Neutrophil (primary cell): ENCODE measurements at regions not wholly inside any gene's neighbourhood (a gene's known extent, or its start where the extent isn't known, plus 50 kb on each side); places are given as distances from the start of the nearest gene placed in this dataset.

Experiments used
- H3K27ac ChIP-seq: fragments of 200-600 bp; sonication (generic); 2 replicates; pipeline ENCODE4 v1.5.1; 2016; ENCODE audit warnings: mild to moderate bottlenecking, moderate library complexity
- H3K27me3 ChIP-seq: fragments of 200-600 bp; sonication (generic); 2 replicates; pipeline ENCODE4 v1.6.0; 2016; ENCODE audit warnings: mild to moderate bottlenecking
- H3K36me3 ChIP-seq: fragments of 200-600 bp; sonication (generic); 2 replicates; pipeline ENCODE4 v1.5.1; 2017
- H3K4me1 ChIP-seq, 2 experiments: fragments of 200-600 bp in 1 of 2; sonication (generic) in 1 of 2; 1 replicate in 1 of 2; 2 replicates in 1 of 2; pipeline versions ENCODE4 v1.5.1 to v1.6.1; 2013 to 2016; ENCODE audit warnings: low read depth in 1 of 2, low read length in 1 of 2, mild to moderate bottlenecking in 1 of 2, moderate library complexity in 1 of 2; ENCODE audit not compliant: control insufficient read depth in 1 of 2, insufficient read depth in 1 of 2
- H3K4me3 ChIP-seq, 2 experiments: fragments of 200-600 bp in 1 of 2; sonication (generic) in 1 of 2; 1 replicate in 1 of 2; 2 replicates in 1 of 2; pipeline ENCODE4 v1.5.1; 2013 to 2016; ENCODE audit warnings: low read depth in 1 of 2, low read length in 1 of 2, mild to moderate bottlenecking in 1 of 2, moderate library complexity in 1 of 2
- H3K9me3 ChIP-seq: fragments of 200-600 bp; sonication (generic); 2 replicates; pipeline ENCODE4 v1.5.1; 2016
- CTCF ChIP-seq: fragments of 200-600 bp; sonication (generic); IDR thresholded peaks from 2 replicates; pipeline ENCODE4 v1.5.1; 2016; ENCODE audit warnings: antibody characterized with exemption

- H3K27me3 ChIP-seq, result no peaks in the 10 kb centered on the region
- peaks cover 6 to 8% of the 10 kb centered on the region in 2 experiments for H3K4me1 ChIP-seq
- no peak overlapping the region for H3K4me3 ChIP-seq
- no peaks in the 10 kb centered on the region for H3K9me3 ChIP-seq
- no peak overlapping the region for H3K27ac ChIP-seq
- no peak for TF ChIP-seq CTCF
- H3K36me3 ChIP-seq, result no peaks in the 10 kb centered on the region
These were observed 51.5 kb upstream of the RAP1B start for GRCh38 chr12:68559246-68559645.

- Histone ChIP-seq H3K27me3 (no peaks in the 10 kb centered on the region), H3K36me3 (no peaks in the 10 kb centered on the region), H3K27ac (peak overlapping the region; percentile 19), H3K4me1 (peaks cover 6 to 8% of the 10 kb centered on the region in 2 experiments), H3K4me3 (no peak overlapping the region), H3K9me3 (no peaks in the 10 kb centered on the region)
- no peak for TF ChIP-seq CTCF
These were observed 50.5 kb upstream of the RAP1B start for GRCh38 chr12:68559984-68560850.

DNA sequence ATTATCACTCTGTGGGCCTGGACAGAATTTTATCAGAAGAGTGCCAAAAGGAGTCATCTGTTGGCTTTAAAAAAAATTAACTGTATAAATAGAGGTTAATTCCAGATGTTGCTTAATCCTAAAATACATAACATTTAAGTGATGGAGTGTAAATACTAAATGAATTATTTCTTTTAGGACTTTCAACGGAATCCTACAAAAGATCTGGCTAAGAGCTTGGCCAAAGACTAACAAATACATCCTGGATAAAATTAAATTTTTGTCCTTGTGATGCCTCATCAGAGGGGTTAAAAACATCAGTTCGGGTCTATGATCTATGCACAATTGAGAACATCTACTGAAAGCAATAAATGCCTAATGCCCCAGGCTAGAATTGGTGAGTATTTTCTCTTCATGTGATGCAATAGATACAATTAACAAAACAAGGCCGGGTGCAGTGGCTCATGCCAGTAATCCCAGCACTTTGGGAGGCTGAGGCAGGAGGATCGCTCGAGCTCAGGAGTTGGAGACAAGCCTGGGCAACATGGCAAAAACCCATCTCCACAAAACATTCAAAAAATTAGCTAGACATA lies 49.8 kb upstream of the RAP1B start:
- no peak overlapping the region for H3K27ac ChIP-seq
- H3K27me3 ChIP-seq, result no peaks in the 10 kb centered on the region
- H3K36me3 ChIP-seq, result no peaks in the 10 kb centered on the region
- peaks cover 6 to 13% of the 10 kb centered on the region in 2 experiments for H3K4me1 ChIP-seq
- H3K4me3 ChIP-seq, result no peak overlapping the region
- no peak for TF ChIP-seq CTCF
- no peaks in the 10 kb centered on the region for H3K9me3 ChIP-seq
